Activated CD4-positive, alpha-beta T cell treated with anti-CD3 and anti-CD28 coated beads, Interleukin-2, amount 50 U/mL, for 16 hours (primary cell): ENCODE measurements at regions not wholly inside any gene's neighbourhood (a gene's known extent, or its start where the extent isn't known, plus 50 kb on each side); places are given as distances from the start of the nearest gene placed in this dataset.

Source experiments
- DNase-seq: peaks from one replicate; pipeline ENCODE4 v3.0.0-alpha.2; 2020

DNA sequence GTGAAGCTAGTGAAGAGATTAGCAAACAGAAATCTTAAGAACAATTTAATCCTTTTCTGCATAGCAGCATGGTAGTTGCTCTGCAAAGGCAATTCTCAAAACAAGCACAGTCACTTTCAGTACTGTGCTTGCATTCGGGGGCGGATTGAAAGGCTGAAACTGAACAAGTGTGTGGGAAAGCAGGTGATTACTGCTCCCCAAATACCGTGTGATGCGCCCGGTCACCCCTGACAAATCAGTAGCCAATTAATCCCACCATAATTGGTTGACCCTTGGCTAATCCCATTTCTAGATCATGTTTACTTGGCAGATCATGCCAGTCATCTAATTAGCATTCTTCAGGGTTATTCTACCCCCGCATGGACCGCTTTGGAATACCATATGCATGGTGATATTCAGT lies 76.5 kb upstream of the ADRB1 start:
- DNase-seq = no peak

DNA sequence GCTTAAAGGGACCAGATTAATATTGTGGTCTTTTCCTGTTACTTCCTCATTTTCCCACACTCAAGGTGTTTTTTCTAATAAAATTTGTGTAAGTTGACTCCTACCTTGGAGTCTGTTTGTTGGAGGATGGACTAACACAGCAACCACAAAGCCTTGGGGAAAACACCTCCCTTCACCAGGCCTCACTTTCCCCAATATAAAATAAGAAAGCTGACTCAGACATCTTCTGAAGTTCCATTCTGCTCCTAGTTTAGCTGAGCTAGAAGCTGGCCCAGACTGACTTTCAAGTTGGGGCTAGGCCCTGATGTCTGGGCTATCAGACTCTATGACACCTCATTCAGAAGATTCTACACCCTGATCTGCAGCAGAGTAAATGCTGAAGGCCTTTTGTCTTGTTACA lies 73.0 kb upstream of the ADRB1 start:
- DNase-seq = no peak

DNA sequence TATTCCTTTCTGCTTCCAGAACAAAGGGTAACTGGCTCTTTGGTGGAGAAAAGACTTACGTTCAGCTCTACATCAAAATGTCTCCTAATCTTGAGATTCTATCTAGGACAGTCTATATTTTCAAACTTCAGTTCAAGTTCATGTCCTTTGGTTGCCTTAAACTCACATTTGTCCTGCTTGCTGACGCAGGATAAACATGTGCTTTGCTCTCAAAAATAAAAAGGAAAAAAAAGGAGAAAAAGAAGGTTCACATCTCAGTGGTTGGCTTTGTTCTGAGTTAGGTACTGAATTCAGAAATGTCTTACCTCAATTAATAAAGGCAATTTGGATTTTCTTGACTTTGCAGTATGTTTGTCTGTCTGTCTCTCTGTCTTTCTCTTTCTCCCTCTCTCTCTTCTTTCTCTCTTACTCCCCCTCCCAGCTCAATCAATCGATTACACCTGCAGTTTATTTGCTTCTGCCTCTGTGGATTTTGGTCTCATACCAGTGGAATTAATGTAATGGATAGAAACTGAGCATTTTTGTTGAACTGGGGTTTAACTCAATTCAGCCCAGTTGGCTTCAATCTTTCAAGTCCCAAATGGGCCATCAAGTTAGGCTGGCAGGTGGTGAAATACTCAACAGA lies 72.2 kb upstream of the ADRB1 start:
- DNase-seq = no peak

DNA sequence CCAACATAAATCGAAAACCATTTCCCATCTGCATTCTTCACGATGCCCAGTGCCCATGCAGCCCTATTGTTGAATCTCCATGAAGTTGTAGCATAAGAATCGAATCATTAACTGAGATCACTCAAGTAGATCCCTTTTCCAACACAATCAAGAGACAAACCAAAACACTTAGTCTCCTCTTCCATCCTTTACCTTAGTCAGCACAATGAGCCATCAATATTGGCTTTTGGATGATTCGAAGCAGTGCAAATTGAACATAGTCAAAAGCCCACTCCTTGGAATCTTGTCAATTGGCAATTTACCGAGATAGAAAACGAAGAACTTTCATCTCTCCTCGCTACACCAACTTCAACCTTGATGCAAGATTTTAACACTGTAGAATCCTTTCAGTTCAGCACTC lies 66.5 kb upstream of the ADRB1 start:
- DNase-seq = no peak

DNA sequence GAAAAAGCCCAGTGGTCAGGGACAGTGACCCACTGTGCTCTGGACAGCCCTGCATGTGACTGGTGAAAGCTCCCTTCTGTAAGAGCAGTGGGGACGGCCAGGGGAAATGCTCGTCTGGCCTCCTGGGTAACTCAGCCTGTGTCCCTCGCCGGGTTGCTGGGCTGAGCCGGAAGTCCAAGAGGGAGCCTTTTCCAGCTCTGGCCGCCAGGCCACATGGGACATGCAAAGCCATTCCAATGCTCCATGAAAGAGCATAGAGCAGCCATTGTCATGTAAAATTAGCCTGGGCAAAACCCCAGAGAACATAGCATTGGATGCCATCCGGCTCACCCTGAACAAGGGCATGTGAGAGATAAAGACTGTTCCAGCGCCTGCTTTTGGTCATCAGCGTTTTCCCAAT lies 64.9 kb upstream of the ADRB1 start:
- DNase-seq = no peak

DNA sequence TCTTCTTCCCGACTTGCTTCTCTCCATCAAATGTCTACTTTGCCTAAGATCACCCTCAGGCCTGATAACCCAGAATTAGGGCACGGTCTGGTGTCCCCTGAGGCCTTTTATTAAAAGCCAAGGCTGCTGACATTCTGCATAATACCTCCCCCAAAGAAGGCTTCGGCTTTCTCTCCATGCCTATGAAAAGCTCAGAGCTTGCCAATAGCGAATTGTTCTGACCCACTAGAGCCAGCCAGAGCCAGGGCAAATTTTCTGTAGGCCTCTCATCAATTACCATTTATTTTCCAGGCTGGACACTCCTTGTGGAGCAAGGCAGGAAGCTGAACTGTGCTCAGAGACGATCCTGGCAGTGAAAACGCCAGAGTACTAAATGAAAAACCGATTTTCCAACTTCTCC lies 64.3 kb upstream of the ADRB1 start:
- no peak for DNase-seq

DNA sequence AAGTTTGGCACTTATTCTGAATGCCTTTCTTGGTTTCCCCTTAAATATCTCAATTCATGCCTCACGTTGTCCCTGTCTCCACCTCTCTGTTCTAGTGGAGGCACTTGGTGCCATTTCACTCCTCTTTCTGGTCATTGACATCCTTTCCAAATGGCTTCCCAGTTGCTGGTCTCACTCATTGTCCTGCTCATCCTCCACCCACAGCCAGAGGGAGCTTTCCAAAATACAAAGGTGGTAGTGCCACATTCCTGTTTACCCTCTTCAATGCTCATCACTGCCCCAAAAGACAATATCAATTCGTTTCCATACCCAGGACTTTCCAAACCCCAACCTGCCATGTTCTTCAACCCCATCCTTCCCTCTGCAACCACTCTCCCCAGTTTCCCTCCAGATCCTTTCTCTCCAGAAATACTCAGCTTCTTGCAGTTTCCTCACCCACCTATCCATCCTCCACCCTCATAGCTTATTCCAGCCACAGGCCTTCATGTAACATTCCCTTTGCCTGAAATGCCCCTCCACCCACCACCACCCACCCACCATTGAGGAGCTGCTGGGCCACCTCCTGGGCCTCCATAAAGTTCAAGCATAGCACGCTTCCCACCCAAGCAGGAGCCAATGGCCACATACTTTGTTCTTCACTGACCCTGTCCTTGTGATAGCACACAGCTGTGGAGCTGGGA lies 63.1 kb upstream of the ADRB1 start:
- no peak for DNase-seq

DNA sequence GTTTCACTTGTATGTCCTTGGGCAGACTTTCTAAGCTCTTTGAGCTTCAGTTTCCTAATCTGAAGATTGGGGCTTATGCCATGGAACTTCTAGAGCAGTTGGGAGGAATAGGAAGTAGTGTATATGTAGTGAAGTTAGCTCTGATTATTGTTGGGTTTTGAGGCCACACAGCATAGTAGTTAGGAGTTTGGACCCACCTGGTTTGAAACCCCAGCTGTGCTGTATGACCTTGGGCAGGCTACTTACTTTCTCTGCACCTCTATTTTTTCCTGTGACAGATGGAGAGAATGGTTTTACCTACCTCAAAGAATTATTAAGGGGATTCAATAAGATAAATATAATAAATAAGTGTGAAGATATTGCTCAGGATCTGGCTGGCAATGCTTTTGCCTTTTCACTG lies 61.4 kb upstream of the ADRB1 start:
- DNase-seq = no peak

DNA sequence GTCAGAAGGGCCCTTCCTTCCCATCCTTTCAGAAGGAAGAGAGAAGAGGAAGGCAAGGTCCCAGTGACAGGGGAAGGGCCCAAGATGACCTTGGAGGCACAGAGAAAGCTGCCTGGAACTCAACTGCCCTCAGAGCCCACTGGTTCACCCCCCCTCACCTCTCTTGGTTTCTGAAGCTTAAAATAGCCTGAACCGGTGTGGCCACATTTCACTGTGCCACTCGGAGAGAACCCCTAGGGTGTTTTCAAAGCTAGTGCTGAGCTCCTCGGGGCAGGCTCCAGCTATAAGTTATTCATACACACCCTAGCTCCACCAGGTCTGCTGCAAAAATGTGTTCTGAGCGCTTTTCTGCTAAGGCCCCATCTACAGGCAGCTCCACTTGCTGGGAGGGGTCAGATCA lies 60.9 kb upstream of the ADRB1 start:
- DNase-seq = no peak

DNA sequence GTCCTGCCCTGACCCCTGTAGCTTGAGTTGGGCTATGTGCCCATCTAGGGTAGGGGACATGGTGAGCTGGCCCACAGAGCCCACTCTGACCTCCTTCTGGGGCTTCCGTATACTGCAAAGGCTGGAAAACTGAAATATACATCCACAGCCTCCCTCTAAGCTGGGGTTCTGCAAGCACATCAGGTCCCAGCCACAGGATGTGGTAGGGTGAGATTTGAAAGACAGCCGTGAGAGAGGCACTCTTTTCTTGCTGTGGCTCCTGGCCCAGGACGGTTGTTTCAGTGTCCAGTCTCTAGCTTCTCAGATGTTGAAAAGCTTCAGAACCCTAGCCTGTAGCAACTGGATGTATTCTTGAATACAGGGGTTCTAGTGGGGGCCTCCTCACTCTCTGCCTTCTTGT lies 60.1 kb upstream of the ADRB1 start:
- DNase-seq = no peak

DNA sequence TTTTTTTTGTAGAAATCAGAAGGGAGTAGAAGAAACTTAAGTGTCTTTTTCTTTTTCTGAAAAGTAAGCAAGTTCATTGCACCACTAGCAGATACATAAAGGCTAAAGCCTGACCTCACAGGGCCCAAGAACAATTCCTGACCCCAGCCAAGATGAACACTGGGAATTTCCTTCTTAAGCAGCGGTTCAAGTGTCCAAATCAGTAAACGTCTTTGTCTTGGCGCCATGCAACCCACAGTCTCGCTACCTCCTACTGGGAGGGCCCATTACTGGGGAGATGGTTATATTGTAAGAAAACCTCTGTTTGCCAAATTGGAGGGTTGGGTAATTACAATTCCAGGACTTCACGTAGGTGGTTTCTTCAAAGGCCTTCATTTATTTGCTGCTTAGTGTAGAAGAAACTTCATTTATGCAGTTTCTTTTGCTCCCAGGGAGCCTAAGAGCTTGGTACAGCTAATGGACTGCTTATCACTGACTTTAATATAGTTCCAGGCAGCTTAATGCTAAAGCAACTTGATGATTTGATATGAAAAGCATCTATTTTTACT lies 58.3 kb upstream of the ADRB1 start:
- DNase-seq = no peak

DNA sequence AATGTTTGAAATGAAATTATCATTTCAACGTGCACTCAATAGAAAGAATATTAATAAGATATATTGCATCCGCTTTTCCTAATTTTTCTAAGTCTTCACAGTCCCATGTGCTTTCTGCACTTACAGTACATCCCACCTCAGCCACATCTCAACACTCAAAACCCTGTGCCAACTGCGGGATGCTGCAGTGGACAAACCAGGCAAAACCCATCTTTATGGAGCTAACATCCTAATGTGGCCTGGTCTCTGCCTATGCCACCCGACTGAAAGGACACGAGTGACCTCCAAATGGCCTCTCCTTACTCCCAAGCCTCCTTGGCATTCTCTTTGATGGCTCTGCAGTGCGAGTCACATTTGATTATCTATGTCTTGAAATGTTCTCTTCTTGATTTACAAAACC lies 57.4 kb upstream of the ADRB1 start:
- no peak for DNase-seq

DNA sequence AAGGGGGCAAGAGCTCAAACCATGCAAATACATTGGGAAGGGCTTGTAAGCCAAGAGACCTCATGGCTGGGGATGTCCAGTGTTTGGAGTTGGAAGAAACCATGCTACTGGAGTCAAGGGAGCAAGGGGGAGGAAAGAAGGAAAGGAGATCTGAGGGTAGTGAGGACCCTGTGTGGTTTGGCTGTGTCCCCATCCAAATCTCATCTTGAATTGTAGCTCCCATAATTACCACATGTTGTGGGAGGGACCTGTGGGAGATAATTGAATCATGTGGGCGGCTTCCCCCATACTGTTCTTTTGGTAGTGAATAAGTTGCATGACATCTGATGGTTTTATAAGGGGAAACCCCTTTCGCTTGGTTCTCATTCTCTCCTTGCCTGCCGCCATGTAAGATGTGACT lies 56.5 kb upstream of the ADRB1 start:
- DNase-seq = no peak

DNA sequence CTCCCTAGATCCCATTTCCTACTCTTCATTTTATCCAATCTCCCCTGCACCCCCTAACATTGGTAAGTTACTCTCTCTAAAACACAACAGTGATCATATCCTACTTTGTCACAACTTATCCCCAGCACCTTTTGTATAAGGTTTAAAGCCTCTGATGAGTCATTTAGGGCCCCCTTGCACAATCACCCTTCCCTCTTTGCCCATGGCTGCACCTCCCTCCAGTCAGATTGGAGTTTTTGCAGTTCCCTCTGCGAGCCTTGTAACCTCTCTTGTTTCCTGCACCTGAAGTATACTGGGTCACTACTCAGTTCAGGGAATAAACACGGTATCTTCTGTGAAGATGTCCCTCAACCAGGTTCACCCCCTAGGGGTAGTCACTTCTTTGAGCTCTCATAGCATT lies 55.9 kb upstream of the ADRB1 start:
- peak; percentile 14 for DNase-seq

DNA sequence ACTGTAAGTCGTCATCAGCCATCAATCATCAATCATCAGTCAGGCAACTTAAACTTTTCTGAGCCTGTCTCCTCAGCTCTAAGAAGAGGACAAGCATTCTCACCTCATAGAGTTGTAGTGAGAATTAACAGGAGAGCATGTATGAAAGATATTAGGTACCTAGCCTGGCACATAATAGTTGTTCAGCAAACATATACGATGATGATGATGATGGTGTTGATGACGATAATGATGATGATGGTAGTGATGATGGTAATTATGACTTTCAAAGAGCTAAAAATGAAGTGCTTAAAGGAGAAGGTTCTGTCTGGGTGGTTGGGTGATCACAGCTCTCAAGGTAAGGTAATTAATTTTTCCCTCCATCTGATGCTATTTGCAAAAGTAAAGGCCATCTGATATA lies 55.1 kb upstream of the ADRB1 start:
- no peak for DNase-seq

DNA sequence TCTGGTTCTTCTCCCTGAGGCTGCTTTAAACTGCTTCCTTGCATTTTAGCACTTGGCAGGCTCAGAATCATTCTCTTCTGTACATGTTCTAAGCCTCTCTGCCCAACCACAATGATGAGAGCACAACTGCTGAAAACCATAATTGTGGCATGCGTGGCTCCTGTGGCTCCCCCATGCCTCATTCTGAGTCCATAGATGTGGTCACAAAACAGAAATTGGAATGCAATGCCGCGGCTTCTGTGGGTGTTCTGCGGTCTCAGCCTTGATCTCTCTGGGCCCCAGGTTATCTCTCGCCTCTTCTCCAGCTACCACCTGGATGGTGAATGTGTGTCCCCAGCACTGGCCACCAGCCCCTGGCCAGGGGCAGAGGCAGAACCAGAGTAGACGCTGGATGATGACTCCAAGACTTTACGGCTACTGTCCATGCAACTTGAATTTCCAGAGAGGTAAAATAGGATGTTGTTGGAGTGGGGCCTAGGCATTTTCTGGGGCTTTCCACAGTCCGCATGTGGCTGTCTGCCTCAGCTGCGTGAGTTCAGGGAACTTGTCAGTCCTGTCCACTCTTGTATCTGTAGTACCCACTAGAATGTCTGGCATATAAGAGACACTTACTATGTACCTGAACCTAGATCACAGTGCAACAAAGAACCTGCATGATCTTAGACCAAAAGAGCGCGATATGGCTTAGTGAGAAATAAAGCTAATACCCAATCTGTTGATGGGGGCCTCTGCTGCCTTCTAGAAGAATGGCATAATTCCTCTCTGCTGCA lies 52.4 kb upstream of the ADRB1 start:
- DNase-seq = peak; percentile 43

DNA sequence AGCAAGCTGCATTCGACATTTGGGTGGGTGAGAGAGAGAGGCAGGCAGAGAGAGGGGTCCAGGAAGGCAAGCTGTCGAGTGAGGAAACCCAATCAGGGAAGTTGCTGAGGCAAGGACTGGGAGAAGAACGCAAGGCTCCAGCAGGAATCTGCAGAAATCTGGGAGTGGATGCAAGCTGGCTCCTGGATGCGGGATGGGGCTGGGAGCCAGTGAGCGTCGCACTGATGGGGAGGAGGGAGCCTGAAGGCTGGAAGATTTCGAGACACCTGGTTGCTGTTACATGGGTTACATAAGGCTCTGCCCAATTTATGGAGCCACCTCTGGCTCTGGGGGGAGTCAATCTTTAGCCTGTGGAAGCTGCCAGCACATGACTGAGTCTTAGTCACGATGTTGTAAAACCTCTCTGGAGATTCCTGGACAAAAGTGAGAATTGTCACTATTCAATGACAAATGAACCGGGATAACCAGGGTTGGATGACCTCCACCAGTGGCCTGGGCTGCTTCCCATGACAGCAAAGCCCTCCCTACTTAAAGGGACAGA lies 51.1 kb upstream of the ADRB1 start:
- no peak for DNase-seq

DNA sequence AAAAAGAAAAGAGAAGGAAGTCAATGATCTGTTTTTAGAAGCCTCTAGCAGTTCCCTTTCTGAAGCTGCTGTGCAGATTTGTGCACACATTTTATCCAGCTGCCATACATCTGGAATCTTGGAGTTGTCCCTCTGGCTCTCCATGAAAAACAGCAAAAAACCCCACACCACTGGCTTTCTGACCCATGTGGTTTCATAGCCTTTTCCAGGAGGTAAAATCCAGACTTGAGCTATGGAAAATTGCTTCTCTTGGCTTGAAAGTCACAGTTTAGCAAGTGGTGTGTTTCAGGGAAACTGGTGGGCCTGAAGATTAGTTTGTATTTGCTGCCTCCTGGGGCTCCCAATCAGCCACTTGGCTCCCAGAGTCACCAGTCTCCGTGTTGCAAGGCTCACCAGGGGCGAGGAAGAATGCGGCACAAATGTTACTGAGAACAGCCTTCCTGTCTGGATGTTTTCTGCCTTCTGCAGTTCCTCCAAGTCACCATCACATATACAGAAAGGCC lies 50.1 kb upstream of the ADRB1 start:
- no peak for DNase-seq
